Non-pigmented ciliary epithelial cell (primary cell): ENCODE measurements at regions not wholly inside any gene's neighbourhood (a gene's known extent, or its start where the extent isn't known, plus 50 kb on each side); places are given as distances from the start of the nearest gene placed in this dataset.
"Not testable (repeated sequence)": the region's sequence is repeated elsewhere in the genome, so short reads cannot be mapped to it uniquely, and the experiment has no call there.

ENCODE experiments used
- DNase-seq: peaks from one replicate; pipeline ENCODE4 v3.0.0-alpha.2; 2010; ENCODE audit warnings: low read depth

GRCh38 chr4:58871509-58871908, 1761.3 kb upstream of the IGFBP7 start:
- no peak for DNase-seq

GRCh38 chr4:58849026-58849425, 1738.8 kb upstream of the IGFBP7 start:
- no peak for DNase-seq

GRCh38 chr4:58843455-58843854, 1733.3 kb upstream of the IGFBP7 start:
- no peak for DNase-seq

- no peak for DNase-seq
These were observed 1722.9 kb upstream of the IGFBP7 start for GRCh38 chr4:58833126-58833525.

- DNase-seq: no peak
These were observed 1715.1 kb upstream of the IGFBP7 start for GRCh38 chr4:58825278-58825677.

- DNase-seq: not testable (repeated sequence)
These were observed 1708.4 kb upstream of the IGFBP7 start for GRCh38 chr4:58818560-58818959.

GRCh38 chr4:58809948-58810347, 1699.8 kb upstream of the IGFBP7 start:
- no peak for DNase-seq

GRCh38 chr4:58809366-58809765, 1699.2 kb upstream of the IGFBP7 start:
- DNase-seq: no peak

GRCh38 chr4:58808817-58809216, 1698.6 kb upstream of the IGFBP7 start:
- DNase-seq: no peak

- no peak for DNase-seq
These were observed 1697.8 kb upstream of the IGFBP7 start for GRCh38 chr4:58807843-58808615.

GRCh38 chr4:58776627-58777026, 1666.4 kb upstream of the IGFBP7 start:
- DNase-seq: peak; percentile 30

GRCh38 chr4:58767598-58767997, 1657.4 kb upstream of the IGFBP7 start:
- DNase-seq: no peak

- no peak for DNase-seq
These were observed 1656.6 kb upstream of the IGFBP7 start for GRCh38 chr4:58766763-58767162.

GRCh38 chr4:58761563-58761962, 1651.4 kb upstream of the IGFBP7 start:
- DNase-seq: no peak

GRCh38 chr4:58760737-58761136, 1650.6 kb upstream of the IGFBP7 start:
- DNase-seq: no peak

GRCh38 chr4:58760100-58760499, 1649.9 kb upstream of the IGFBP7 start:
- no peak for DNase-seq

- DNase-seq: no peak
These were observed 1639.0 kb upstream of the IGFBP7 start for GRCh38 chr4:58749206-58749605.

GRCh38 chr4:58740897-58741296, 1630.7 kb upstream of the IGFBP7 start:
- DNase-seq: no peak

- no peak for DNase-seq
These were observed 1629.1 kb upstream of the IGFBP7 start for GRCh38 chr4:58739275-58739674.

- no peak for DNase-seq
These were observed 1628.2 kb upstream of the IGFBP7 start for GRCh38 chr4:58738375-58738774.

- DNase-seq: no peak
These were observed 1624.0 kb upstream of the IGFBP7 start for GRCh38 chr4:58734030-58734674.

- no peak for DNase-seq
These were observed 1622.8 kb upstream of the IGFBP7 start for GRCh38 chr4:58732973-58733372.

GRCh38 chr4:58723954-58724353, 1613.8 kb upstream of the IGFBP7 start:
- no peak for DNase-seq

GRCh38 chr4:58711039-58711438, 1600.9 kb upstream of the IGFBP7 start:
- no peak for DNase-seq
